Neural progenitor cell (in vitro differentiated cells): ENCODE measurements at regions not wholly inside any gene's neighbourhood (a gene's known extent, or its start where the extent isn't known, plus 50 kb on each side); places are given as distances from the start of the nearest gene placed in this dataset.

Experiments used
- EZH2phosphoT487 ChIP-seq: fragments of 200-600 bp; sonication (generic); IDR thresholded peaks from 2 replicates; pipeline ENCODE4 v1.6.1; 2017; ENCODE audit warnings: antibody characterized with exemption
- TF ChIP-seq, protein P1 (sequence below): fragments of 200-600 bp; sonication (generic); IDR thresholded peaks from 2 replicates; pipeline ENCODE4 v1.5.1; 2017; ENCODE audit warnings: antibody characterized with exemption, mild to moderate bottlenecking

- TF ChIP-seq, protein P1, sequence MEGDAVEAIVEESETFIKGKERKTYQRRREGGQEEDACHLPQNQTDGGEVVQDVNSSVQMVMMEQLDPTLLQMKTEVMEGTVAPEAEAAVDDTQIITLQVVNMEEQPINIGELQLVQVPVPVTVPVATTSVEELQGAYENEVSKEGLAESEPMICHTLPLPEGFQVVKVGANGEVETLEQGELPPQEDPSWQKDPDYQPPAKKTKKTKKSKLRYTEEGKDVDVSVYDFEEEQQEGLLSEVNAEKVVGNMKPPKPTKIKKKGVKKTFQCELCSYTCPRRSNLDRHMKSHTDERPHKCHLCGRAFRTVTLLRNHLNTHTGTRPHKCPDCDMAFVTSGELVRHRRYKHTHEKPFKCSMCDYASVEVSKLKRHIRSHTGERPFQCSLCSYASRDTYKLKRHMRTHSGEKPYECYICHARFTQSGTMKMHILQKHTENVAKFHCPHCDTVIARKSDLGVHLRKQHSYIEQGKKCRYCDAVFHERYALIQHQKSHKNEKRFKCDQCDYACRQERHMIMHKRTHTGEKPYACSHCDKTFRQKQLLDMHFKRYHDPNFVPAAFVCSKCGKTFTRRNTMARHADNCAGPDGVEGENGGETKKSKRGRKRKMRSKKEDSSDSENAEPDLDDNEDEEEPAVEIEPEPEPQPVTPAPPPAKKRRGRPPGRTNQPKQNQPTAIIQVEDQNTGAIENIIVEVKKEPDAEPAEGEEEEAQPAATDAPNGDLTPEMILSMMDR = no peak
- no peak for TF ChIP-seq EZH2phosphoT487
Measured at GRCh38 chr4:125497861-125498260, 183.1 kb downstream of the FAT4 start.
